ENCODE measurements at regions not wholly inside any gene's neighbourhood (a gene's known extent, or its start where the extent isn't known, plus 50 kb on each side); places are given as distances from the start of the nearest gene placed in this dataset.

- no peak for TF ChIP-seq CTCF (IDR thresholded peaks at IDR 0.05)
- H3K36me3 ChIP-seq: no peaks in the 10 kb centered on the region
- intact Hi-C loops (cut with DNase I): no loop called here
- H3K4me1 ChIP-seq: peaks cover 0 to 23% (median 0%) of the 10 kb centered on the region in 9 donors
- H3K4me3 ChIP-seq: no peak overlapping the region
- whole genome bisulfite sequencing, 2 donors: 98 to 100% methylated on average over 2 of the region's 2 CpGs
- H3K9me3 ChIP-seq: no peaks in the 10 kb centered on the region
- no peak overlapping the region for H3K27ac ChIP-seq
- DNase-seq: no peak
- no peak for ATAC-seq
- no peaks in the 10 kb centered on the region for H3K27me3 ChIP-seq
Measured at GRCh38 chrX:150198776-150199175, 164.3 kb upstream of the MAMLD1 start.

GRCh38 chrX:150199181-150199580 is 163.9 kb upstream of the MAMLD1 start:
- Histone ChIP-seq H3K4me3 (no peak overlapping the region), H3K4me1 (peaks cover 0 to 23% (median 0%) of the 10 kb centered on the region in 9 donors), H3K36me3 (no peaks in the 10 kb centered on the region), H3K9me3 (no peaks in the 10 kb centered on the region), H3K27ac (no peak overlapping the region), H3K27me3 (no peaks in the 10 kb centered on the region)
- no peak for ATAC-seq
- TF ChIP-seq CTCF (IDR thresholded peaks at IDR 0.05): no peak
- 93 to 97% methylated on average over 5 of the region's 5 CpGs for WGBS, 2 donors
- intact Hi-C loops (cut with DNase I): no loop called here
- DNase-seq: no peak

- no peaks in the 10 kb centered on the region for H3K9me3 ChIP-seq
- intact Hi-C loops (cut with DNase I): loop anchor here in 2 of 10 donors (10.0 kb wide), 1 partner anchor 235 kb away; no protein-coding TSS in a partner anchor
Measured at GRCh38 chrX:150199803-150200202, 163.3 kb upstream of the MAMLD1 start.

GRCh38 chrX:150200361-150200760 is 162.8 kb upstream of the MAMLD1 start:
- 93 to 100% methylated on average over 2 of the region's 2 CpGs for WGBS, 2 donors
- no peak overlapping the region for H3K27ac ChIP-seq
- H3K36me3 ChIP-seq: no peaks in the 10 kb centered on the region
- peaks cover 0 to 23% (median 0%) of the 10 kb centered on the region in 9 donors for H3K4me1 ChIP-seq
- DNase-seq (no peak), ATAC-seq (peak in 1 of 8 donors; percentile 35)
- no peaks in the 10 kb centered on the region for H3K27me3 ChIP-seq
- no peak overlapping the region for H3K4me3 ChIP-seq
- H3K9me3 ChIP-seq: no peaks in the 10 kb centered on the region
- no peak for TF ChIP-seq CTCF (IDR thresholded peaks at IDR 0.05)
- intact Hi-C loops (cut with DNase I): loop anchor here in 2 of 10 donors (10.0 kb wide), 1 partner anchor 236 kb away; no protein-coding TSS in a partner anchor

More at GRCh38 chrX:150199803-150200202, 163.3 kb upstream of the MAMLD1 start:
- no peak overlapping the region for H3K4me3 ChIP-seq
- no peaks in the 10 kb centered on the region for H3K27me3 ChIP-seq
- no peaks in the 10 kb centered on the region for H3K36me3 ChIP-seq
- 76 to 81% methylated on average over 3 of the region's 3 CpGs for WGBS, 2 donors
- no peak for TF ChIP-seq CTCF (IDR thresholded peaks at IDR 0.05)
- no peak for ATAC-seq
- peaks cover 0 to 23% (median 0%) of the 10 kb centered on the region in 9 donors for H3K4me1 ChIP-seq
- DNase-seq: no peak
- H3K27ac ChIP-seq: no peak overlapping the region

Data from heart right ventricle (tissue), 16 donors.